ENCODE measurements at regions not wholly inside any gene's neighbourhood (a gene's known extent, or its start where the extent isn't known, plus 50 kb on each side); places are given as distances from the start of the nearest gene placed in this dataset.

DNA sequence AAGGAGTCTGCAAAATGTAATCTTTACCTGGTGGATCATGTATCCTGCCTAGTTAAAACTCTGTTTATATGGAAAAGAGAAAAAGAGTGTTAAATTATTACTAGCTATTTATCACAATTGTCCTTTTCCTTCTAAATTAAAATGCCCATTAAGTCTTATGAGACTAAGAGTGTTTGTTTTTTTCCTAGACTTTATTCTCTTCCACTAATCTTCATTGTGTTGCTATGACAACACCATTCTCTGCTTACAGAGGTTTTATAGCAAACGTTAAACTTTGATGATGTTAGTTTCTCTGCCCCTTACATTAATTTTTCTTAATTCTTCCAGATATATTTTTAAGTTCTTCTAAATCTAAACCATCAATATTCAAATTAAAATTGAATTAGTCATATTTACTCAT, 420.8 kb downstream of the TBC1D32 start:
- Mint-ChIP-seq H3K4me1 (ENCODE audit: low read depth) (no peaks in the 10 kb centered on the region), H3K36me3 (ENCODE audit: low read depth) (no peaks in the 10 kb centered on the region), H3K27me3 (ENCODE audit: low read depth) (peaks cover 19% of the 10 kb centered on the region), H3K4me3 (ENCODE audit: unreplicated experiment) (no peak overlapping the region), H3K27ac (ENCODE audit: unreplicated experiment) (no peak overlapping the region), H3K9me3 (ENCODE audit: low read depth) (no peaks in the 10 kb centered on the region)
- no peak for DNase-seq (ENCODE audit: low spot score)
- TF ChIP-seq, protein P1, sequence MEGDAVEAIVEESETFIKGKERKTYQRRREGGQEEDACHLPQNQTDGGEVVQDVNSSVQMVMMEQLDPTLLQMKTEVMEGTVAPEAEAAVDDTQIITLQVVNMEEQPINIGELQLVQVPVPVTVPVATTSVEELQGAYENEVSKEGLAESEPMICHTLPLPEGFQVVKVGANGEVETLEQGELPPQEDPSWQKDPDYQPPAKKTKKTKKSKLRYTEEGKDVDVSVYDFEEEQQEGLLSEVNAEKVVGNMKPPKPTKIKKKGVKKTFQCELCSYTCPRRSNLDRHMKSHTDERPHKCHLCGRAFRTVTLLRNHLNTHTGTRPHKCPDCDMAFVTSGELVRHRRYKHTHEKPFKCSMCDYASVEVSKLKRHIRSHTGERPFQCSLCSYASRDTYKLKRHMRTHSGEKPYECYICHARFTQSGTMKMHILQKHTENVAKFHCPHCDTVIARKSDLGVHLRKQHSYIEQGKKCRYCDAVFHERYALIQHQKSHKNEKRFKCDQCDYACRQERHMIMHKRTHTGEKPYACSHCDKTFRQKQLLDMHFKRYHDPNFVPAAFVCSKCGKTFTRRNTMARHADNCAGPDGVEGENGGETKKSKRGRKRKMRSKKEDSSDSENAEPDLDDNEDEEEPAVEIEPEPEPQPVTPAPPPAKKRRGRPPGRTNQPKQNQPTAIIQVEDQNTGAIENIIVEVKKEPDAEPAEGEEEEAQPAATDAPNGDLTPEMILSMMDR (IDR thresholded peaks at IDR 0.05) = no peak

DNA sequence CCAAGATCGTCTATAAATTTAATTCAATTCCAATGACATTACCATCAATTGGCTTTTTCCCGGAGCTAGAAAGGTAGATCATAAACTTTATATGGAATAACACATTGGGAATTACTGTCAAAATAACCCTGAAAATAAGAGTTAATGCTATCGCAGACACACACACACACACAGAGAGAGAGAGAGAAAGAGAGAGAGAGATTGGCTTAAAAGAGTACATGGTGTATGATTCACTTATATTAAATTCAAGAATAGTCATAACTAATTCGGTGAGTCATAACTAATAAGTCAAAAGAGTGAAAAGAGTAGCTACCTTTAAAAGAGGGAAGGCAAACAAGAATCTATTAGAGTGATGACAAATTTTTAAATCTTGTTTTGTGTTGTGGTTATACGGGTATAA, 425.5 kb downstream of the TBC1D32 start:
- TF ChIP-seq, protein P1 (IDR thresholded peaks at IDR 0.05) = no peak
- Mint-ChIP-seq H3K4me1 (ENCODE audit: low read depth) (no peaks in the 10 kb centered on the region), H3K36me3 (ENCODE audit: low read depth) (no peaks in the 10 kb centered on the region), H3K9me3 (ENCODE audit: low read depth) (no peaks in the 10 kb centered on the region), H3K27me3 (ENCODE audit: low read depth) (peaks cover 12% of the 10 kb centered on the region), H3K4me3 (ENCODE audit: unreplicated experiment) (no peak overlapping the region), H3K27ac (ENCODE audit: unreplicated experiment) (no peak overlapping the region)
- no peak for DNase-seq (ENCODE audit: low spot score)

DNA sequence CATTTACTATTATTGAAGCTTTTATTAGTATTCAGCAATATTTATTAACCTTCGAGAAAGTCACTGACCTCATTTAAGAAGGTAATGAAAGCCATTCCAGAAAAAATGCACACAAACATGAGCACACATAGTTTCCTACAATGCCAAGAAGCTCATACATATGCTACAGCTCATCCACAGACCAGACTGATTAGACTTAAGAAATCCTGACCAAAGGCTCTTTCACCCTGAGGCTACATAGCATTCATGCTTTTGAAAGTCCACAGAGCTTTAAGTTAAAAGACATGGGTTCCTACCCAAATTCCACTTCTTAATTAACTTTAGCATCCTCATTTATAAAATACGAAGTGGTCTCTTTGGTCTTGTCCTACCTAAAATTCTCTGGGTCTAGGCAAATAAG, 430.4 kb downstream of the TBC1D32 start:
- DNase-seq (ENCODE audit: low spot score) = no peak
- Mint-ChIP-seq H3K36me3 (ENCODE audit: low read depth) (no peaks in the 10 kb centered on the region), H3K27me3 (ENCODE audit: low read depth) (peaks cover 11% of the 10 kb centered on the region), H3K4me3 (ENCODE audit: unreplicated experiment) (no peak overlapping the region), H3K27ac (ENCODE audit: unreplicated experiment) (no peak overlapping the region), H3K9me3 (ENCODE audit: low read depth) (no peaks in the 10 kb centered on the region), H3K4me1 (ENCODE audit: low read depth) (no peaks in the 10 kb centered on the region)
- TF ChIP-seq, protein P1 (IDR thresholded peaks at IDR 0.05) = no peak

DNA sequence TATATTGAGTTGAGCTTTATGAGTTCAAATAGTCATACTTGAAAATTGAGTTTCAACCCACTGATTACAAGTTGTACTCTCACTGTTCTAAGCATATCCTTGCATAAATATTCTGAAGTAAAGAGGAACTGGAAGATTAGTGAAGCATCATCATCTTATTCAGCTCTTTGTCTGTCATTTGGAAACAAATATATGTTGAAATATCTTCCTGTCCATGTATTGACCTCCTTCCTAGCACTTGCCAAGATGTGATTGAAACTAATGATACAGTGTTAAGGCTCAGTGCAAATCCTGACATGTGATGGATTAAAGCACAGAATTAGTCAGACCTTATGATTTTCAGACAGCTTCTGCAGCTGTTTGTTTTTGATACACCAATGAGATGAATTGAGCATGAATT, 434.3 kb downstream of the TBC1D32 start:
- TF ChIP-seq, protein P1 (IDR thresholded peaks at IDR 0.05) = no peak
- Mint-ChIP-seq H3K36me3 (ENCODE audit: low read depth) (no peaks in the 10 kb centered on the region), H3K27me3 (ENCODE audit: low read depth) (peaks cover 10% of the 10 kb centered on the region), H3K4me3 (ENCODE audit: unreplicated experiment) (no peak overlapping the region), H3K27ac (ENCODE audit: unreplicated experiment) (no peak overlapping the region), H3K9me3 (ENCODE audit: low read depth) (no peaks in the 10 kb centered on the region), H3K4me1 (ENCODE audit: low read depth) (no peaks in the 10 kb centered on the region)
- no peak for DNase-seq (ENCODE audit: low spot score)

DNA sequence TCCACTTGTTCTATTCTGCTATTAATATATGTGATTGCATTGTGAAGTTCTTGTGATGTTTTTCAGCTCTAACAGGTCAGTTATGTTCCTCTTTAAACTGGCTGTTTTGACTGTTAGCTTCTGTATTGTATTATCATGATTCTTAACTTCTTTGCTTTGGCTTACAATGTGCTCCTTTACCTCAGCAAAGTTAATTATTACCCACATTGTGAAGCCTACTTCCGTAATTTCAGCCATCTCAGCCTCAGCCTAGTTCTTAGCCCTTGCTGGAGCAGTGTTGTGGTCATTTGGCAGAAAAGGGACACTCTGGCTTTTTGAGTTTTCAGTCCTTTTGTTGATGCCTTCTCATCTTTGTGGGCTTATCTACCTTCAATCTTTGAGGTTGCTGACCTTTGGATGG, 440.2 kb downstream of the TBC1D32 start:
- no peaks in the 10 kb centered on the region for H3K4me1 Mint-ChIP-seq (ENCODE audit: low read depth)
- H3K4me3 Mint-ChIP-seq (ENCODE audit: unreplicated experiment) = no peak overlapping the region
- TF ChIP-seq, protein P1 (IDR thresholded peaks at IDR 0.05) = no peak
- H3K9me3 Mint-ChIP-seq (ENCODE audit: low read depth) = peaks cover 24% of the 10 kb centered on the region
- H3K36me3 Mint-ChIP-seq (ENCODE audit: low read depth) = peaks cover 2% of the 10 kb centered on the region
- no peaks in the 10 kb centered on the region for H3K27me3 Mint-ChIP-seq (ENCODE audit: low read depth)
- no peak for DNase-seq (ENCODE audit: low spot score)
- no peak overlapping the region for H3K27ac Mint-ChIP-seq (ENCODE audit: unreplicated experiment)

Measured in chondrocyte (in vitro differentiated cells).